DOHH2 (cell line): ENCODE measurements at regions not wholly inside any gene's neighbourhood (a gene's known extent, or its start where the extent isn't known, plus 50 kb on each side); places are given as distances from the start of the nearest gene placed in this dataset.

Source experiments
- H3F3A ChIP-seq: fragments of 200-600 bp; sonication (generic), shearing (Covaris generic); 2 replicates; pipeline ENCODE4 v1.6.0; 2016; ENCODE audit warnings: antibody characterized with exemption, mild to moderate bottlenecking; ENCODE audit not compliant: control insufficient read depth, insufficient read depth
- H3K27ac ChIP-seq: fragments of 200-600 bp; sonication (generic); 2 replicates; pipeline ENCODE4 v1.5.1; 2014; ENCODE audit warnings: low read depth, mild to moderate bottlenecking, low read length, moderate library complexity
- H3K27me3 ChIP-seq: fragments of 200-600 bp; sonication (generic); 2 replicates; pipeline ENCODE4 v1.6.1; 2014; ENCODE audit warnings: mild to moderate bottlenecking, low read length, mixed read lengths; ENCODE audit not compliant: control insufficient read depth
- H3K36me3 ChIP-seq: fragments of 200-600 bp; sonication (generic); 2 replicates; pipeline ENCODE4 v1.6.1; 2014; ENCODE audit warnings: mild to moderate bottlenecking, low read length, moderate library complexity, mixed read lengths; ENCODE audit not compliant: control insufficient read depth
- H3K4me1 ChIP-seq: fragments of 200-600 bp; sonication (generic); 2 replicates; pipeline ENCODE4 v1.6.1; 2014; ENCODE audit warnings: mild to moderate bottlenecking, low read length, mixed read lengths; ENCODE audit not compliant: control insufficient read depth
- H3K4me2 ChIP-seq: fragments of 200-600 bp; sonication (generic); 2 replicates; pipeline ENCODE4 v1.6.0; 2014; ENCODE audit warnings: mild to moderate bottlenecking, low read length, moderate library complexity
- H3K4me3 ChIP-seq: fragments of 200-600 bp; sonication (generic); 2 replicates; pipeline ENCODE4 v1.5.1; 2014; ENCODE audit warnings: mild to moderate bottlenecking, low read length, mixed read lengths
- H3K79me2 ChIP-seq: fragments of 200-600 bp; sonication (generic); 2 replicates; pipeline ENCODE4 v1.6.1; 2014; ENCODE audit warnings: mild to moderate bottlenecking, low read length, mixed read lengths; ENCODE audit not compliant: control insufficient read depth
- H3K9me2 ChIP-seq: fragments of 200-600 bp; sonication (generic); replicated peaks from 2 replicates; pipeline ENCODE4 v1.6.1; 2014; ENCODE audit warnings: mild to moderate bottlenecking, low read length, mixed read lengths; ENCODE audit not compliant: control insufficient read depth
- H3K9me3 ChIP-seq: fragments of 200-600 bp; sonication (generic); 2 replicates; pipeline ENCODE4 v1.6.1; 2014; ENCODE audit warnings: antibody characterized with exemption, low read length, mixed read lengths; ENCODE audit not compliant: control insufficient read depth, insufficient read depth
- H4K20me1 ChIP-seq: fragments of 200-600 bp; sonication (generic); 2 replicates; pipeline ENCODE4 v1.6.0; 2014; ENCODE audit warnings: low read depth, mild to moderate bottlenecking, antibody characterized with exemption, low read length, moderate library complexity; ENCODE audit not compliant: control insufficient read depth, insufficient read depth
- CTCF ChIP-seq: fragments of 200-600 bp; sonication (generic); IDR thresholded peaks from one replicate; pipeline ENCODE4 v1.5.1; 2014; ENCODE audit warnings: antibody characterized with exemption, mild to moderate bottlenecking, low read depth, low read length; ENCODE audit not compliant: poor library complexity, severe bottlenecking
- EZH2phosphoT487 ChIP-seq: fragments of 200-600 bp; sonication (generic); IDR thresholded peaks from 2 replicates; pipeline ENCODE4 v1.6.1; 2017; ENCODE audit warnings: borderline replicate concordance, mild to moderate bottlenecking, antibody characterized with exemption, low read length, moderate library complexity, mixed read lengths

- Histone ChIP-seq H3K27ac (no peak overlapping the region), H3F3A (no peaks in the 10 kb centered on the region), H3K27me3 (no peaks in the 10 kb centered on the region), H3K36me3 (no peaks in the 10 kb centered on the region), H3K4me3 (no peak overlapping the region), H4K20me1 (no peaks in the 10 kb centered on the region), H3K79me2 (no peaks in the 10 kb centered on the region), H3K9me3 (no peaks in the 10 kb centered on the region; the same call in 1 of the 2 replicates), H3K9me2 (no peaks in the 10 kb centered on the region), H3K4me1 (no peaks in the 10 kb centered on the region), H3K4me2 (no peak overlapping the region)
- TF ChIP-seq CTCF (no peak), EZH2phosphoT487 (no peak)
Measured at GRCh38 chr4:60605646-60606354, 594.3 kb upstream of the ADGRL3 start.

- Histone ChIP-seq H3K27me3 (no peaks in the 10 kb centered on the region), H3K9me2 (no peaks in the 10 kb centered on the region), H3K9me3 (no peaks in the 10 kb centered on the region), H3K27ac (no peak overlapping the region), H3K4me2 (no peak overlapping the region), H3K36me3 (no peaks in the 10 kb centered on the region), H3K4me3 (no peak overlapping the region), H4K20me1 (no peaks in the 10 kb centered on the region), H3K4me1 (no peaks in the 10 kb centered on the region), H3K79me2 (no peaks in the 10 kb centered on the region), H3F3A (no peaks in the 10 kb centered on the region)
- no peak for TF ChIP-seq CTCF
- TF ChIP-seq EZH2phosphoT487, result no peak
Measured at GRCh38 chr4:60611762-60612496, 588.2 kb upstream of the ADGRL3 start.

- no peaks in the 10 kb centered on the region for H4K20me1 ChIP-seq
- H3K4me3 ChIP-seq, result no peak overlapping the region
- no peaks in the 10 kb centered on the region for H3K9me2 ChIP-seq
- TF ChIP-seq EZH2phosphoT487, result no peak
- no peak for TF ChIP-seq CTCF
- no peak overlapping the region for H3K4me2 ChIP-seq
- H3K36me3 ChIP-seq, result no peaks in the 10 kb centered on the region
- H3K79me2 ChIP-seq, result no peaks in the 10 kb centered on the region
- no peaks in the 10 kb centered on the region for H3K27me3 ChIP-seq
- H3F3A ChIP-seq, result no peaks in the 10 kb centered on the region
- H3K27ac ChIP-seq, result no peak overlapping the region
- no peaks in the 10 kb centered on the region for H3K9me3 ChIP-seq
- H3K4me1 ChIP-seq, result no peaks in the 10 kb centered on the region
Measured at GRCh38 chr4:60617731-60618130, 582.4 kb upstream of the ADGRL3 start.
